ENCODE measurements at regions not wholly inside any gene's neighbourhood (a gene's known extent, or its start where the extent isn't known, plus 50 kb on each side); places are given as distances from the start of the nearest gene placed in this dataset.
"Not testable (repeated sequence)": the region's sequence is repeated elsewhere in the genome, so short reads cannot be mapped to it uniquely, and the experiment has no call there.

DNA sequence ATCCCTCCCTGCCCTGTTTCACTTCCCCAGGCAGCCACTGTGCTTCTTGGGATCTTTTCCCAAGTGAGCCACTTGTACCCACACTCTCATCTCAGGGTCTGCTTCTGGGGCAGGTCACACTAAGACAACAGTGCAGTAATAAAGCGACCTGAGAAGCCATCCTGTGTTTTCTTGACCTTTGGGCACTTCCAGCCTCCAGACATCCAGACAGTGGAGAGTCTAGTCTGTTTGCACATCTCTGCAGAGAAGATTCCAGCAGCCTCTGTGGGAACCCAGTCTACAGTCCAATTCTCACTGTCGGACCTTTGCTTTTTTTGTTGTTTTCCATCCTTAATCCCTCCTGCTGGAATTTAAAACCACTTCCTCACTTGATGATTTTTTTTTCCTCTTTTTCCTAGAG lies 50.3 kb upstream of the ATP6AP2 start:
- H3K27me3 Mint-ChIP-seq: no peaks in the 10 kb centered on the region
- no peak overlapping the region for H3K4me3 Mint-ChIP-seq
- peaks cover 4% of the 10 kb centered on the region for H3K9me3 Mint-ChIP-seq
- H3K27ac Mint-ChIP-seq: no peak overlapping the region
- DNase-seq (ENCODE audit: extremely low spot score, unreplicated experiment): no peak
- peaks cover 8% of the 10 kb centered on the region for H3K4me1 Mint-ChIP-seq (ENCODE audit: unreplicated experiment)
- no peaks in the 10 kb centered on the region for H3K36me3 Mint-ChIP-seq
- TF ChIP-seq, protein P1, sequence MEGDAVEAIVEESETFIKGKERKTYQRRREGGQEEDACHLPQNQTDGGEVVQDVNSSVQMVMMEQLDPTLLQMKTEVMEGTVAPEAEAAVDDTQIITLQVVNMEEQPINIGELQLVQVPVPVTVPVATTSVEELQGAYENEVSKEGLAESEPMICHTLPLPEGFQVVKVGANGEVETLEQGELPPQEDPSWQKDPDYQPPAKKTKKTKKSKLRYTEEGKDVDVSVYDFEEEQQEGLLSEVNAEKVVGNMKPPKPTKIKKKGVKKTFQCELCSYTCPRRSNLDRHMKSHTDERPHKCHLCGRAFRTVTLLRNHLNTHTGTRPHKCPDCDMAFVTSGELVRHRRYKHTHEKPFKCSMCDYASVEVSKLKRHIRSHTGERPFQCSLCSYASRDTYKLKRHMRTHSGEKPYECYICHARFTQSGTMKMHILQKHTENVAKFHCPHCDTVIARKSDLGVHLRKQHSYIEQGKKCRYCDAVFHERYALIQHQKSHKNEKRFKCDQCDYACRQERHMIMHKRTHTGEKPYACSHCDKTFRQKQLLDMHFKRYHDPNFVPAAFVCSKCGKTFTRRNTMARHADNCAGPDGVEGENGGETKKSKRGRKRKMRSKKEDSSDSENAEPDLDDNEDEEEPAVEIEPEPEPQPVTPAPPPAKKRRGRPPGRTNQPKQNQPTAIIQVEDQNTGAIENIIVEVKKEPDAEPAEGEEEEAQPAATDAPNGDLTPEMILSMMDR (conservative IDR thresholded peaks at IDR 0.05): no peak

DNA sequence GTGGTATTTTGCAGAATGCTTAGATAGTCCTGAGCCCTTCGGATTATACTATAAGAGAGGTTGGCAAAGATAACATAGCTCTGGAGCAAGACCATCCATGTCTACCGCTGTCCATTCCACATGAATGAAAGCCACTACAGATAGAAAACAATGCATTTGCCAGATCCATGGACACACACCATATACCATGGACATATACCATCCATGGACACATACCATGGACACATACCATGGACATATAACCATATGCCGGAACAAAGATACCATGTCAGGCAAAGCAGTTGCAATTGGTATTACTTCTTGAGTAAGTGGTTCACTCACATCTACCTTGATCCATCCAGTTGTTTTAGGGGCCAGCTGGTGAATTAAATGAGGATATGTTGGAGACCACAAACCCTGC lies 53.2 kb upstream of the ATP6AP2 start:
- Mint-ChIP-seq H3K4me3 (no peak overlapping the region), H3K9me3 (peaks cover 4% of the 10 kb centered on the region), H3K27ac (no peak overlapping the region), H3K36me3 (no peaks in the 10 kb centered on the region), H3K4me1 (ENCODE audit: unreplicated experiment) (peaks cover 8% of the 10 kb centered on the region), H3K27me3 (no peaks in the 10 kb centered on the region)
- DNase-seq (ENCODE audit: extremely low spot score, unreplicated experiment): no peak
- TF ChIP-seq, protein P1 (conservative IDR thresholded peaks at IDR 0.05): no peak

DNA sequence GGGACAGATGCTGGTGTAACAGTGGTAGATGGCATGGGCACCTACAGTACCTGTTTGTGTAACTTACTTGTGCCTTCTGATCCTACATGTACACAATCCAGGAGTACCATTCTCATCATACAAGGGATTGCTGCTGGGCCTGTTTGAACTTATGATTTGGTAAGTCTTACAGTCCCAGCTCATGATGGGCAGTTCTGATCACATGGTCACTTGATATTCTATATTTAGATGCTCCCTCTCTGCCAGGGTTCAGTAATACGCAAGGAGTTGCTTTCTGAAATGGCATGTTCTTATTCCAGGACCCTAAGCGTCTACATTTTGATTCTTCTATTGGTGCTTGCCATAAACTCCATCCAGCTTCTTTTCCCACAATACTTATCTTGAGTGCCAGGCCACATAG lies 54.4 kb upstream of the ATP6AP2 start:
- Mint-ChIP-seq H3K9me3 (peaks cover 4% of the 10 kb centered on the region), H3K4me1 (ENCODE audit: unreplicated experiment) (peaks cover 5% of the 10 kb centered on the region), H3K27me3 (no peaks in the 10 kb centered on the region), H3K36me3 (no peaks in the 10 kb centered on the region), H3K4me3 (no peak overlapping the region), H3K27ac (no peak overlapping the region)
- TF ChIP-seq, protein P1 (conservative IDR thresholded peaks at IDR 0.05): no peak
- no peak for DNase-seq (ENCODE audit: extremely low spot score, unreplicated experiment)

DNA sequence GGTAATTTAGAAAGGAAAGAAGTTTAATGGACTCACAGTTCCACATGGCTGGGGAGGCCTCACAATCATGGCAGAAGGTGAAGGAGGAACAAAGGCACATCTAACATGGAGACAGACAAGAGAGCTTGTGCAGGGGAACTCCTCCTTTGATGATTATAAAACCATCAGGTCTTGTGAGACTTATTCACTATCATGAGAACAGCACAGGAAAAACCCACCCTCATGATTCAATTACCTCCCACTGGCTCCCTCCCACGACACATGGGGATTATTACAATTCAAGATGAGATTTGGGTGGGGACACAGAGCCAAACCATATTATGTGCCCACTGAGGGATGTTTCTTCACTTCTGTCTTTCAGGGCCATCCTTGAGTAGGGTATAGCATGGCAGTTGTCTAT lies 54.9 kb upstream of the ATP6AP2 start:
- H3K4me3 Mint-ChIP-seq; H3K4me1 Mint-ChIP-seq (ENCODE audit: unreplicated experiment); H3K27ac Mint-ChIP-seq; H3K27me3 Mint-ChIP-seq; DNase-seq (ENCODE audit: extremely low spot score, unreplicated experiment); H3K9me3 Mint-ChIP-seq; H3K36me3 Mint-ChIP-seq: not testable (repeated sequence)

DNA sequence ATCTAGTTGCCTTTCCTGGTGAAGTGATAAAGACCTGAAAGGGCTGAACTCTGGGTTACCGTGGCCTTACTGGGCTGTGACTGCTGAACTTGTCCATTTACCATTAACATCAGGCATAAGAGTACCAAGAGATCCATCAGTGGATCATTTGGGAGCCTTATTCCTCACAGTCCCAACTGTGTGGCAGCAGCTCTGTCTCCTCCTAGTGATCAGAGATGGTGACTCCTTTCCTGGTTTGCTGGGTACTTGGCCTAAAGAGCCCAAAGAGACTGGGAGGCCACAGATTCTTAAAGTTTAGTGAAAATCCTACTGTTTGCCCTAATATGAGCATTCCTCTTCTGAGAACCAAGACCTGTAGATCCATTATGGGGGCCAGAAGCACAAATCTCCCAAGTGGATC lies 56.3 kb upstream of the ATP6AP2 start:
- DNase-seq (ENCODE audit: extremely low spot score, unreplicated experiment): no peak
- Mint-ChIP-seq H3K4me1 (ENCODE audit: unreplicated experiment) (peaks cover 4% of the 10 kb centered on the region), H3K27ac (no peak overlapping the region), H3K9me3 (peaks cover 4% of the 10 kb centered on the region), H3K36me3 (no peaks in the 10 kb centered on the region), H3K27me3 (no peaks in the 10 kb centered on the region), H3K4me3 (no peak overlapping the region)
- TF ChIP-seq, protein P1 (conservative IDR thresholded peaks at IDR 0.05): no peak

DNA sequence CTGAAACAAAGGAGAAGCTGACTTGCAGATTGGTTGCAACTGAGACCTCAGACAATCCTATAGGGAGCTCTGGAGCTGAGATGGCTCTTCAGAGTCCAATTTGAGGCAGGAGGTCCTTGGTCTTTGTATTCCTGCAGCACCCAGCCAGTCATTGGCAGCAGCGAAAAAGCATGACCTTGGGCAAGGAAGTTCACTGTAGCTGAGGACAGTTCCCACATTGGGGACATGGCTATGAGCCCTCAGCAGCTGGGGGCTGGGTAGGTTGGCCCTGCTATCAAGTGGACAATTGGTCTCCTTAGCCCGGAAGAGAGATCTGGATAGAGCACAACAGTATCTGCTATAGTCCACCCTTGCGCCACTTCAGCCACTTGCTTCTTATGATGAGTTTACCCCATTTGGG lies 56.9 kb upstream of the ATP6AP2 start:
- DNase-seq (ENCODE audit: extremely low spot score, unreplicated experiment): no peak
- Mint-ChIP-seq H3K27ac (no peak overlapping the region), H3K4me1 (ENCODE audit: unreplicated experiment) (peaks cover 2% of the 10 kb centered on the region), H3K4me3 (no peak overlapping the region), H3K9me3 (peaks cover 2% of the 10 kb centered on the region), H3K36me3 (no peaks in the 10 kb centered on the region), H3K27me3 (no peaks in the 10 kb centered on the region)
- TF ChIP-seq, protein P1 (conservative IDR thresholded peaks at IDR 0.05): no peak
